Endothelial cell of umbilical vein (primary cell): ENCODE measurements at regions not wholly inside any gene's neighbourhood (a gene's known extent, or its start where the extent isn't known, plus 50 kb on each side); places are given as distances from the start of the nearest gene placed in this dataset.

Experiments used
- BruUV-seq: library from RNA; stranded (reverse); fragments of 400-500 nt; replicated peaks from 2 replicates; lab custom pipeline; 2021; lab: Mats Ljungman, UMichigan
- CTCF ChIA-PET: fragments of 300-600, 350-600 bp; sonication (Branson Sonifier 250); formaldehyde crosslinking; loops from one replicate; lab custom pipeline; 2021; ENCODE audit warnings: antibody characterized with exemption, inconsistent platforms; lab: Charles Lee
- POLR2A ChIA-PET: fragments of 300-600, 350-600 bp; sonication (Branson Sonifier 250); formaldehyde crosslinking; loops from one replicate; lab custom pipeline; 2021; ENCODE audit warnings: antibody characterized with exemption, inconsistent platforms; lab: Charles Lee
- DNase-seq: peaks from one replicate; pipeline ENCODE4 v3.0.0-alpha.2; 2011; ENCODE audit warnings: low read depth, low spot score
- FAIRE-seq: peaks from 2 replicates; lab custom pipeline; 2011; peaks lifted over from hg19 to GRCh38; lab: Jason Lieb, UNC
- H2AFZ ChIP-seq: 2 replicates; pipeline ENCODE4 v1.6.0; 2012; ENCODE audit warnings: low read depth, low read length, control low read depth, inconsistent platforms
- H3K27ac ChIP-seq: 2 replicates; pipeline ENCODE4 v1.5.1; 2011; ENCODE audit warnings: low read depth, mild to moderate bottlenecking, control low read depth, low read length, moderate library complexity; ENCODE audit not compliant: insufficient read depth
- H3K27me3 ChIP-seq, 2 experiments: 2 replicates each; pipeline versions ENCODE4 v1.6.0 to v1.6.1; 2011; ENCODE audit warnings: low read length in 2 of 2, mixed read lengths in 1 of 2; ENCODE audit not compliant: control insufficient read depth in 2 of 2, insufficient read depth in 2 of 2
- H3K36me3 ChIP-seq, 2 experiments: 2 replicates in 1 of 2; 3 replicates in 1 of 2; pipeline ENCODE4 v1.5.1; 2011; ENCODE audit warnings: low read length in 2 of 2, mild to moderate bottlenecking in 1 of 2, moderate library complexity in 1 of 2; ENCODE audit not compliant: control insufficient read depth in 2 of 2, insufficient read depth in 2 of 2; ENCODE audit errors: extremely low read depth in 1 of 2
- H3K4me1 ChIP-seq: 3 replicates; pipeline ENCODE4 v1.5.1; 2011; ENCODE audit warnings: mild to moderate bottlenecking, low read length; ENCODE audit not compliant: control insufficient read depth, insufficient read depth; ENCODE audit errors: extremely low read depth
- H3K4me2 ChIP-seq: 2 replicates; pipeline ENCODE4 v1.6.1; 2011; ENCODE audit warnings: low read length, control low read depth, mixed read lengths; ENCODE audit not compliant: insufficient read depth
- H3K4me3 ChIP-seq, 3 experiments: fragments of 200-600 bp in 1 of 3; sonication (generic), shearing (Covaris generic) in 1 of 3; replicated peaks in 1 of 3; 2 replicates each; pipeline ENCODE4 v1.5.1; 2011 to 2016; ENCODE audit warnings: control low read depth in 3 of 3, low read length in 3 of 3, mild to moderate bottlenecking in 2 of 3, inconsistent platforms in 1 of 3, low read depth in 1 of 3, moderate library complexity in 1 of 3; ENCODE audit not compliant: insufficient read depth in 1 of 3
- H3K79me2 ChIP-seq: 2 replicates; pipeline ENCODE4 v1.6.0; 2012; ENCODE audit warnings: low read length, inconsistent platforms; ENCODE audit not compliant: control insufficient read depth, insufficient read depth
- H3K9ac ChIP-seq: replicated peaks from 2 replicates; pipeline ENCODE3; 2011; ENCODE audit warnings: low read length, control low read depth; ENCODE audit not compliant: insufficient read depth; ENCODE audit errors: extremely low read depth
- H3K9me1 ChIP-seq: replicated peaks from 3 replicates; pipeline ENCODE4 v1.6.0; 2011; ENCODE audit warnings: mild to moderate bottlenecking, low read length; ENCODE audit not compliant: control insufficient read depth, insufficient read depth; ENCODE audit errors: extremely low read depth
- H3K9me3 ChIP-seq: replicated peaks from 2 replicates; pipeline ENCODE4 v1.5.1; 2012; ENCODE audit warnings: low read length, inconsistent platforms; ENCODE audit not compliant: control insufficient read depth, insufficient read depth
- H4K20me1 ChIP-seq: replicated peaks from 2 replicates; pipeline ENCODE3; 2011; ENCODE audit warnings: mild to moderate bottlenecking, low read length; ENCODE audit not compliant: control insufficient read depth, insufficient read depth; ENCODE audit errors: extremely low read depth
- EZH2 ChIP-seq: IDR thresholded peaks from 2 replicates; pipeline ENCODE4 v1.6.1; 2012; ENCODE audit warnings: borderline replicate concordance, low read depth, mild to moderate bottlenecking, moderate library complexity, low read length, inconsistent platforms; ENCODE audit not compliant: severe bottlenecking
- FOS ChIP-seq: IDR thresholded peaks from 2 replicates; pipeline ENCODE4 v1.6.1; 2011; ENCODE audit warnings: mild to moderate bottlenecking, low read length, moderate library complexity, borderline replicate concordance; ENCODE audit not compliant: insufficient read depth
- GATA2 ChIP-seq: IDR thresholded peaks from 2 replicates; pipeline ENCODE4 v1.7.0; 2011; ENCODE audit warnings: low read depth, mild to moderate bottlenecking, moderate library complexity, mixed read lengths, low read length; ENCODE audit not compliant: insufficient read length, insufficient read depth
- JUN ChIP-seq: IDR thresholded peaks from 2 replicates; pipeline ENCODE4 v1.6.1; 2011; ENCODE audit warnings: borderline replicate concordance, low read depth; ENCODE audit not compliant: insufficient read length, insufficient read depth
- MYC ChIP-seq: IDR thresholded peaks from one replicate; pipeline ENCODE4 v1.6.1; 2011; ENCODE audit warnings: mild to moderate bottlenecking, low read depth, low read length
- POLR2A ChIP-seq: IDR thresholded peaks from 2 replicates; pipeline ENCODE4 v1.6.1; 2012; ENCODE audit warnings: low read depth, mild to moderate bottlenecking, control low read depth, low read length
- POLR2AphosphoS5 ChIP-seq: IDR thresholded peaks from 2 replicates; pipeline ENCODE4 v1.6.1; 2012; ENCODE audit warnings: low read depth, mild to moderate bottlenecking, control low read depth, low read length, moderate library complexity; ENCODE audit not compliant: insufficient read depth
- dilution Hi-C: fragments of 300-500 bp; cut with MboI; formaldehyde crosslinking; loops from one replicate; pipeline ENCODE4 v1.15.0; 2019; ENCODE audit warnings: low sequenced_read_pairs; ENCODE audit not compliant: extremely low pct_ligation_motif_present
- intact Hi-C: fragments of 100-400 bp; cut with micrococcal nuclease; formaldehyde crosslinking; loops from one replicate; pipeline ENCODE4 v1.10.0; 2022
- TF ChIP-seq, protein P1 (sequence below): IDR thresholded peaks from 2 replicates; pipeline ENCODE4 v1.6.1; 2011; ENCODE audit not compliant: insufficient read depth, insufficient read length
- TF ChIP-seq, protein P2 (sequence below), 2 donors: IDR thresholded peaks; 1 replicate in 1 of 2; 2 replicates in 1 of 2; pipeline ENCODE4 v1.5.1; 2011; ENCODE audit warnings: low read length in 2 of 2, mild to moderate bottlenecking in 2 of 2, moderate library complexity in 2 of 2, control low read depth in 1 of 2, inconsistent platforms in 1 of 2, low read depth in 1 of 2; ENCODE audit not compliant: insufficient read depth in 1 of 2; ENCODE audit errors: extremely low read depth in 1 of 2

DNA sequence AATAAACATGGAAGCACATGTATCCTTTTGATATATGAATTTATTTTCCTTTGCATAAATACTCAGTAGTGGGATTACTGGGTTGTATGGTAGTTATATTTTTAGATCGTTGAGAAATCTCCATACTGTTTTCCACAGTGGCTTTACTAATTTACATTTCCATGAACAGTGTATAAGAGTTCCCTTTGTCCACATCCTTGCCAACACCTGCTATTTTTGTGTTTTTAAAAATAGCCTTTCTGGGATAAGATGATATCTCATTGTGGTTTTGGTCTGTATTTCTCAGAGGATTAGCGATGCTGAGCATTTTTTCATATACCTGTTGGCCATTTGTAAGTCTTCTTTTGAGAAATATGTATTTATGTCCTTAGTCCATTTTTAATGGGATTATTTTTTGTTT lies 329.2 kb upstream of the KITLG start:
- no TSS peak for BruUV-seq
- Histone ChIP-seq H3K4me3 (no peak overlapping the region), H4K20me1 (no peaks in the 10 kb centered on the region), H3K9me1 (no peaks in the 10 kb centered on the region), H3K4me2 (no peak overlapping the region), H3K9me3 (no peaks in the 10 kb centered on the region), H3K27me3 (no peaks in the 10 kb centered on the region), H3K36me3 (no peaks in the 10 kb centered on the region), H3K4me1 (peaks cover 3% of the 10 kb centered on the region), H3K79me2 (no peaks in the 10 kb centered on the region), H3K9ac (no peak overlapping the region), H2AFZ (no peak overlapping the region), H3K27ac (no peak overlapping the region)
- intact Hi-C loops (no loop called here), dilution Hi-C loops (no loop called here)
- ChIA-PET CTCF (no interaction called here), POLR2A (no interaction called here)
- no peak for TF ChIP-seq POLR2A
- TF ChIP-seq, protein P1, sequence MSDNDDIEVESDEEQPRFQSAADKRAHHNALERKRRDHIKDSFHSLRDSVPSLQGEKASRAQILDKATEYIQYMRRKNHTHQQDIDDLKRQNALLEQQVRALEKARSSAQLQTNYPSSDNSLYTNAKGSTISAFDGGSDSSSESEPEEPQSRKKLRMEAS: no peak
- TF ChIP-seq GATA2: no peak
- TF ChIP-seq, protein P2, sequence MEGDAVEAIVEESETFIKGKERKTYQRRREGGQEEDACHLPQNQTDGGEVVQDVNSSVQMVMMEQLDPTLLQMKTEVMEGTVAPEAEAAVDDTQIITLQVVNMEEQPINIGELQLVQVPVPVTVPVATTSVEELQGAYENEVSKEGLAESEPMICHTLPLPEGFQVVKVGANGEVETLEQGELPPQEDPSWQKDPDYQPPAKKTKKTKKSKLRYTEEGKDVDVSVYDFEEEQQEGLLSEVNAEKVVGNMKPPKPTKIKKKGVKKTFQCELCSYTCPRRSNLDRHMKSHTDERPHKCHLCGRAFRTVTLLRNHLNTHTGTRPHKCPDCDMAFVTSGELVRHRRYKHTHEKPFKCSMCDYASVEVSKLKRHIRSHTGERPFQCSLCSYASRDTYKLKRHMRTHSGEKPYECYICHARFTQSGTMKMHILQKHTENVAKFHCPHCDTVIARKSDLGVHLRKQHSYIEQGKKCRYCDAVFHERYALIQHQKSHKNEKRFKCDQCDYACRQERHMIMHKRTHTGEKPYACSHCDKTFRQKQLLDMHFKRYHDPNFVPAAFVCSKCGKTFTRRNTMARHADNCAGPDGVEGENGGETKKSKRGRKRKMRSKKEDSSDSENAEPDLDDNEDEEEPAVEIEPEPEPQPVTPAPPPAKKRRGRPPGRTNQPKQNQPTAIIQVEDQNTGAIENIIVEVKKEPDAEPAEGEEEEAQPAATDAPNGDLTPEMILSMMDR (IDR thresholded peaks at IDR 0.05; ENCODE audit: extremely low read depth in 1 of 2, insufficient read depth in 1 of 2, low read depth in 1 of 2, low read length in 2 of 2): no peak
- TF ChIP-seq JUN: no peak
- no peak for TF ChIP-seq MYC
- no peak for TF ChIP-seq POLR2AphosphoS5
- TF ChIP-seq EZH2: no peak
- no peak for TF ChIP-seq FOS
- DNase-seq (no peak), FAIRE-seq (no peak)
